Activated naive CD8-positive, alpha-beta T cell treated with anti-CD3 and anti-CD28 coated beads, Interleukin-2, amount 50 U/mL, for 24 hours (primary cell): ENCODE measurements at regions not wholly inside any gene's neighbourhood (a gene's known extent, or its start where the extent isn't known, plus 50 kb on each side); places are given as distances from the start of the nearest gene placed in this dataset.
"Not testable (repeated sequence)": the region's sequence is repeated elsewhere in the genome, so short reads cannot be mapped to it uniquely, and the experiment has no call there.

ENCODE experiments used
- ATAC-seq: fragments of 150-1000 bp; cut with Tn5 transposase; one replicate; pipeline ENCODE4 v1.10.0; 2021
- DNase-seq: peaks from one replicate; pipeline ENCODE4 v3.0.0; 2021
- H3K27ac Mint-ChIP-seq: one replicate; pipeline ENCODE4 v1.8.0; 2021; ENCODE audit warnings: mild to moderate bottlenecking, mixed read lengths
- H3K27me3 Mint-ChIP-seq: one replicate; pipeline ENCODE4 v1.8.0; 2021; ENCODE audit warnings: mixed read lengths
- H3K36me3 Mint-ChIP-seq: one replicate; pipeline ENCODE4 v1.8.0; 2021; ENCODE audit warnings: low read depth, mixed read lengths
- H3K4me1 Mint-ChIP-seq: one replicate; pipeline ENCODE4 v1.8.0; 2021; ENCODE audit warnings: mixed read lengths
- H3K4me3 Mint-ChIP-seq: one replicate; pipeline ENCODE4 v1.8.0; 2021; ENCODE audit warnings: mild to moderate bottlenecking, moderate library complexity, mixed read lengths
- H3K9me3 Mint-ChIP-seq: one replicate; pipeline ENCODE4 v1.8.0; 2021; ENCODE audit warnings: mixed read lengths

GRCh38 chr16:15307184-15307583 is 70.9 kb downstream of the NPIPA5 start:
- not testable (repeated sequence) for H3K4me1 Mint-ChIP-seq, H3K27ac Mint-ChIP-seq, H3K4me3 Mint-ChIP-seq, ATAC-seq, H3K36me3 Mint-ChIP-seq, H3K27me3 Mint-ChIP-seq, H3K9me3 Mint-ChIP-seq, DNase-seq

- H3K4me3 Mint-ChIP-seq, ATAC-seq, H3K27me3 Mint-ChIP-seq, H3K27ac Mint-ChIP-seq, DNase-seq, H3K36me3 Mint-ChIP-seq, H3K4me1 Mint-ChIP-seq, H3K9me3 Mint-ChIP-seq: not testable (repeated sequence)
These were observed 72.2 kb downstream of the NPIPA5 start for GRCh38 chr16:15305889-15306288.

GRCh38 chr16:15303667-15304324 is 74.3 kb downstream of the NPIPA5 start:
- H3K9me3 Mint-ChIP-seq, H3K27me3 Mint-ChIP-seq, H3K36me3 Mint-ChIP-seq, H3K4me1 Mint-ChIP-seq, H3K4me3 Mint-ChIP-seq, H3K27ac Mint-ChIP-seq, ATAC-seq, DNase-seq: not testable (repeated sequence)

- not testable (repeated sequence) for H3K9me3 Mint-ChIP-seq, H3K27me3 Mint-ChIP-seq, H3K27ac Mint-ChIP-seq, H3K4me3 Mint-ChIP-seq, H3K4me1 Mint-ChIP-seq, DNase-seq, ATAC-seq, H3K36me3 Mint-ChIP-seq
These were observed 81.0 kb downstream of the NPIPA5 start for GRCh38 chr16:15297104-15297503.

GRCh38 chr16:15274796-15275195 is 103.3 kb downstream of the NPIPA5 start:
- ATAC-seq, H3K27me3 Mint-ChIP-seq, H3K27ac Mint-ChIP-seq, H3K9me3 Mint-ChIP-seq, H3K4me1 Mint-ChIP-seq, H3K4me3 Mint-ChIP-seq, H3K36me3 Mint-ChIP-seq, DNase-seq: not testable (repeated sequence)

- H3K27ac Mint-ChIP-seq, H3K27me3 Mint-ChIP-seq, H3K9me3 Mint-ChIP-seq, H3K4me1 Mint-ChIP-seq, H3K36me3 Mint-ChIP-seq, H3K4me3 Mint-ChIP-seq, ATAC-seq, DNase-seq: not testable (repeated sequence)
These were observed 104.1 kb downstream of the NPIPA5 start for GRCh38 chr16:15273964-15274363.

GRCh38 chr16:15266941-15267340 is 111.2 kb downstream of the NPIPA5 start:
- H3K4me1 Mint-ChIP-seq, H3K9me3 Mint-ChIP-seq, H3K27me3 Mint-ChIP-seq, DNase-seq, ATAC-seq, H3K27ac Mint-ChIP-seq, H3K36me3 Mint-ChIP-seq, H3K4me3 Mint-ChIP-seq: not testable (repeated sequence)

- H3K4me1 Mint-ChIP-seq, H3K27me3 Mint-ChIP-seq, H3K36me3 Mint-ChIP-seq, DNase-seq, ATAC-seq, H3K27ac Mint-ChIP-seq, H3K4me3 Mint-ChIP-seq, H3K9me3 Mint-ChIP-seq: not testable (repeated sequence)
These were observed 115.9 kb downstream of the NPIPA5 start for GRCh38 chr16:15262212-15262611.

GRCh38 chr16:15247971-15248370 is 130.1 kb downstream of the NPIPA5 start:
- H3K4me3 Mint-ChIP-seq, ATAC-seq, H3K27me3 Mint-ChIP-seq, DNase-seq, H3K36me3 Mint-ChIP-seq, H3K4me1 Mint-ChIP-seq, H3K9me3 Mint-ChIP-seq, H3K27ac Mint-ChIP-seq: not testable (repeated sequence)

GRCh38 chr16:15236674-15237323 is 141.3 kb downstream of the NPIPA5 start:
- not testable (repeated sequence) for H3K4me1 Mint-ChIP-seq, H3K9me3 Mint-ChIP-seq, H3K27me3 Mint-ChIP-seq, H3K36me3 Mint-ChIP-seq, DNase-seq, ATAC-seq, H3K27ac Mint-ChIP-seq, H3K4me3 Mint-ChIP-seq

GRCh38 chr16:15235140-15235539 is 141.1 kb upstream of the RRN3 start:
- not testable (repeated sequence) for ATAC-seq, H3K4me3 Mint-ChIP-seq, H3K9me3 Mint-ChIP-seq, H3K36me3 Mint-ChIP-seq, H3K4me1 Mint-ChIP-seq, H3K27me3 Mint-ChIP-seq, H3K27ac Mint-ChIP-seq, DNase-seq

GRCh38 chr16:15234702-15235101 is 140.6 kb upstream of the RRN3 start:
- not testable (repeated sequence) for H3K9me3 Mint-ChIP-seq, ATAC-seq, H3K27me3 Mint-ChIP-seq, H3K36me3 Mint-ChIP-seq, DNase-seq, H3K4me3 Mint-ChIP-seq, H3K27ac Mint-ChIP-seq, H3K4me1 Mint-ChIP-seq

GRCh38 chr16:15230432-15230831 is 136.4 kb upstream of the RRN3 start:
- not testable (repeated sequence) for H3K4me1 Mint-ChIP-seq, DNase-seq, ATAC-seq, H3K9me3 Mint-ChIP-seq, H3K27me3 Mint-ChIP-seq, H3K36me3 Mint-ChIP-seq, H3K4me3 Mint-ChIP-seq, H3K27ac Mint-ChIP-seq

GRCh38 chr16:15229661-15230060 is 135.6 kb upstream of the RRN3 start:
- H3K36me3 Mint-ChIP-seq, H3K27ac Mint-ChIP-seq, H3K9me3 Mint-ChIP-seq, H3K27me3 Mint-ChIP-seq, DNase-seq, H3K4me1 Mint-ChIP-seq, ATAC-seq, H3K4me3 Mint-ChIP-seq: not testable (repeated sequence)

- H3K4me1 Mint-ChIP-seq, H3K27me3 Mint-ChIP-seq, H3K36me3 Mint-ChIP-seq, DNase-seq, H3K9me3 Mint-ChIP-seq, H3K4me3 Mint-ChIP-seq, ATAC-seq, H3K27ac Mint-ChIP-seq: not testable (repeated sequence)
These were observed 130.6 kb upstream of the RRN3 start for GRCh38 chr16:15224651-15225050.

- not testable (repeated sequence) for H3K36me3 Mint-ChIP-seq, DNase-seq, H3K27ac Mint-ChIP-seq, ATAC-seq, H3K9me3 Mint-ChIP-seq, H3K27me3 Mint-ChIP-seq, H3K4me1 Mint-ChIP-seq, H3K4me3 Mint-ChIP-seq
These were observed 129.3 kb upstream of the RRN3 start for GRCh38 chr16:15223398-15223797.
